GM12873 (cell line): ENCODE measurements at regions not wholly inside any gene's neighbourhood (a gene's known extent, or its start where the extent isn't known, plus 50 kb on each side); places are given as distances from the start of the nearest gene placed in this dataset.

Experiments
- CTCF ChIP-seq: IDR thresholded peaks from 2 replicates; pipeline ENCODE4 v1.5.1; 2012; ENCODE audit warnings: low read depth, mild to moderate bottlenecking, moderate library complexity, low read length, control low read depth; ENCODE audit not compliant: insufficient read depth; ENCODE audit errors: missing control alignments

GRCh38 chr9:18275313-18275990 lies 198.5 kb upstream of the ADAMTSL1 start:
- no peak for TF ChIP-seq CTCF

- no peak for TF ChIP-seq CTCF
These were observed 192.7 kb upstream of the ADAMTSL1 start for GRCh38 chr9:18281291-18281690.

- no peak for TF ChIP-seq CTCF
These were observed 179.7 kb upstream of the ADAMTSL1 start for GRCh38 chr9:18294229-18294628.

- TF ChIP-seq CTCF, result no peak
These were observed 177.3 kb upstream of the ADAMTSL1 start for GRCh38 chr9:18296702-18297055.

GRCh38 chr9:18297056-18297841 lies 176.7 kb upstream of the ADAMTSL1 start:
- peak; percentile 25 for TF ChIP-seq CTCF

- TF ChIP-seq CTCF, result no peak
These were observed 174.5 kb upstream of the ADAMTSL1 start for GRCh38 chr9:18299449-18299848.

GRCh38 chr9:18314316-18314715 lies 159.6 kb upstream of the ADAMTSL1 start:
- TF ChIP-seq CTCF, result no peak
